Caco-2 (cell line): ENCODE measurements at regions not wholly inside any gene's neighbourhood (a gene's known extent, or its start where the extent isn't known, plus 50 kb on each side); places are given as distances from the start of the nearest gene placed in this dataset.

ENCODE experiments used
- BruUV-seq: library from RNA; stranded (reverse); fragments of 400-500 nt; replicated peaks from 2 replicates; lab custom pipeline; 2021; lab: Mats Ljungman, UMichigan
- CTCF ChIA-PET: fragments of 300-600 bp; sonication (Branson Sonifier 250); formaldehyde crosslinking; loops from one replicate; lab custom pipeline; 2022; ENCODE audit warnings: antibody characterized with exemption; lab: Charles Lee
- POLR2A ChIA-PET: fragments of 300-600 bp; sonication (Branson Sonifier 250); formaldehyde crosslinking; loops from one replicate; lab custom pipeline; 2022; ENCODE audit warnings: antibody characterized with exemption; lab: Charles Lee
- DNase-seq, 2 experiments: peaks; one replicate each; pipeline versions ENCODE4 v3.0.0 to v3.0.0-alpha.2; 2020 to 2022
- H3K27me3 ChIP-seq: replicated peaks from 2 replicates; pipeline ENCODE4 v1.6.0; 2011; ENCODE audit warnings: low read length; ENCODE audit not compliant: control insufficient read depth, insufficient read depth
- H3K36me3 ChIP-seq: 2 replicates; pipeline ENCODE4 v1.5.1; 2011; ENCODE audit warnings: low read length; ENCODE audit not compliant: control insufficient read depth, insufficient read depth
- H3K4me1 ChIP-seq: fragments of 250-450 bp; sonication (Bioruptor Pico); 2 replicates; pipeline ENCODE4 v1.5.1; 2020; ENCODE audit warnings: mild to moderate bottlenecking
- H3K4me3 ChIP-seq: 2 replicates; pipeline ENCODE4 v1.5.1; 2011; ENCODE audit warnings: low read depth, mild to moderate bottlenecking, control low read depth, low read length
- H3K9me3 ChIP-seq: fragments of 250-450 bp; sonication (Bioruptor Pico); 2 replicates; pipeline ENCODE4 v1.5.1; 2020; ENCODE audit warnings: mild to moderate bottlenecking, moderate library complexity
- H3K27ac Mint-ChIP-seq: one replicate; pipeline ENCODE4 v1.8.0; 2022; ENCODE audit warnings: mixed read lengths; ENCODE audit not compliant: unreplicated experiment
- H3K27me3 Mint-ChIP-seq: one replicate; pipeline ENCODE4 v1.8.0; 2022; ENCODE audit warnings: mixed read lengths; ENCODE audit not compliant: insufficient read depth, unreplicated experiment
- H3K36me3 Mint-ChIP-seq: one replicate; pipeline ENCODE4 v1.8.0; 2022; ENCODE audit warnings: mild to moderate bottlenecking, mixed read lengths; ENCODE audit not compliant: insufficient read depth, unreplicated experiment
- H3K4me1 Mint-ChIP-seq: one replicate; pipeline ENCODE4 v1.8.0; 2022; ENCODE audit warnings: low read depth, mixed read lengths; ENCODE audit not compliant: unreplicated experiment
- H3K4me3 Mint-ChIP-seq: one replicate; pipeline ENCODE4 v1.8.0; 2022; ENCODE audit warnings: mild to moderate bottlenecking, moderate library complexity, mixed read lengths; ENCODE audit not compliant: unreplicated experiment
- H3K9me3 Mint-ChIP-seq: one replicate; pipeline ENCODE4 v1.8.0; 2022; ENCODE audit warnings: mixed read lengths; ENCODE audit not compliant: unreplicated experiment
- intact Hi-C: fragments of 100-400 bp; cut with micrococcal nuclease; formaldehyde crosslinking; loops from one replicate; pipeline ENCODE4 v1.10.0; 2022; ENCODE audit not compliant: unreplicated experiment
- TF ChIP-seq, protein P1 (sequence below), 2 experiments: fragments of 200-600 bp in 1 of 2; IDR thresholded peaks; 1 replicate in 1 of 2; 2 replicates in 1 of 2; pipeline versions ENCODE4 v1.5.1 to v1.8.0; 2011 to 2022; ENCODE audit warnings: antibody characterized with exemption in 1 of 2, control low read depth in 1 of 2, inconsistent platforms in 1 of 2, low read depth in 1 of 2, low read length in 1 of 2, mild to moderate bottlenecking in 1 of 2, moderate library complexity in 1 of 2; ENCODE audit not compliant: insufficient read depth in 1 of 2, severe bottlenecking in 1 of 2, unreplicated experiment in 1 of 2

DNA sequence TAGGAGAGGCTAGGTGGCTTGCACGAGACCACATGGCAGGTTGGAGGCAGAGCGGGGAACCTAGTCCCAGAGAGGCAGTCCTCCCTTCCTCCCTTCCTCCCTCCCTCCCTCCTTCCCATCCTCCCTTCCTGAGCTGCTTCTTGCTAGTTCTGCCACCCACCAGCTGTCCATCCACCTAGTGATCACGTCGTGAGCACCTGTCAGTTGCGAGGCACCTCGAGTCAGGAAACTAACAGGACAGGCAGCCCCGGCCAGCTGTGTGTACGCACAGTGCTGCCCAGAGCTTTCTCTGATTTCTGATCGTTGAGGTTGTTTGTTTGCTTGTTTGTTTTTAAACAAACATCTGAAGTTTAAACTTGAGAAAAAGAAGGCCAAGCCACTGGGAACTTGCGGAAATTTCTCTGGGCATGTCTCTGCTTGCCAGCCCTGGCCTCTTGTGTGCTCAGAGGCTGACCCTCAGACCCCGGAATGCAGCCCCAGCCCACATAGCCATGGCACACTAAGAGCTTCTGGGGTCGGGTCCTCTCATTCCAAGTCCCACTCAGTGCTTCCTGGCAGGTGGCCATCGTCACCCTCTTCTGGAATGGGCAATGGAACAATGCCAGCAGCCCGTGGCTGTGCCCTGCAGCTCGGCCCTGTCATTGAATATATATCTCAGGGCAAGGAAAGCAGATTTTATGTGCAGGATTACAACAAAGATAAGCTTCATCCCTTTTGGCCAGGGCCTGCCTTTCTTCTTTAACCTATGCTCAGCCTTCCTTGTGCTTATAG, 174.0 kb downstream of the KATNIP start:
- Histone ChIP-seq H3K4me1 (no peaks in the 10 kb centered on the region), H3K9me3 (no peaks in the 10 kb centered on the region), H3K27me3 (no peaks in the 10 kb centered on the region), H3K36me3 (0 out of 2 replicates have a peak, but pooled peaks cover 1% of the 10 kb centered on the region), H3K4me3 (no peak overlapping the region)
- no peak for DNase-seq
- Mint-ChIP-seq H3K27ac (no peak overlapping the region), H3K4me1 (peaks cover 7% of the 10 kb centered on the region), H3K4me3 (no peak overlapping the region), H3K36me3 (no peaks in the 10 kb centered on the region), H3K9me3 (no peaks in the 10 kb centered on the region), H3K27me3 (no peaks in the 10 kb centered on the region)
- ChIA-PET POLR2A (no interaction called here), CTCF (no interaction called here)
- TF ChIP-seq, protein P1, sequence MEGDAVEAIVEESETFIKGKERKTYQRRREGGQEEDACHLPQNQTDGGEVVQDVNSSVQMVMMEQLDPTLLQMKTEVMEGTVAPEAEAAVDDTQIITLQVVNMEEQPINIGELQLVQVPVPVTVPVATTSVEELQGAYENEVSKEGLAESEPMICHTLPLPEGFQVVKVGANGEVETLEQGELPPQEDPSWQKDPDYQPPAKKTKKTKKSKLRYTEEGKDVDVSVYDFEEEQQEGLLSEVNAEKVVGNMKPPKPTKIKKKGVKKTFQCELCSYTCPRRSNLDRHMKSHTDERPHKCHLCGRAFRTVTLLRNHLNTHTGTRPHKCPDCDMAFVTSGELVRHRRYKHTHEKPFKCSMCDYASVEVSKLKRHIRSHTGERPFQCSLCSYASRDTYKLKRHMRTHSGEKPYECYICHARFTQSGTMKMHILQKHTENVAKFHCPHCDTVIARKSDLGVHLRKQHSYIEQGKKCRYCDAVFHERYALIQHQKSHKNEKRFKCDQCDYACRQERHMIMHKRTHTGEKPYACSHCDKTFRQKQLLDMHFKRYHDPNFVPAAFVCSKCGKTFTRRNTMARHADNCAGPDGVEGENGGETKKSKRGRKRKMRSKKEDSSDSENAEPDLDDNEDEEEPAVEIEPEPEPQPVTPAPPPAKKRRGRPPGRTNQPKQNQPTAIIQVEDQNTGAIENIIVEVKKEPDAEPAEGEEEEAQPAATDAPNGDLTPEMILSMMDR (IDR thresholded peaks at IDR 0.05; ENCODE audit: insufficient read depth in 1 of 2, low read depth in 1 of 2, low read length in 1 of 2, severe bottlenecking in 1 of 2, unreplicated experiment in 1 of 2) = no peak
- no TSS peak for BruUV-seq
- intact Hi-C loops = no loop called here

DNA sequence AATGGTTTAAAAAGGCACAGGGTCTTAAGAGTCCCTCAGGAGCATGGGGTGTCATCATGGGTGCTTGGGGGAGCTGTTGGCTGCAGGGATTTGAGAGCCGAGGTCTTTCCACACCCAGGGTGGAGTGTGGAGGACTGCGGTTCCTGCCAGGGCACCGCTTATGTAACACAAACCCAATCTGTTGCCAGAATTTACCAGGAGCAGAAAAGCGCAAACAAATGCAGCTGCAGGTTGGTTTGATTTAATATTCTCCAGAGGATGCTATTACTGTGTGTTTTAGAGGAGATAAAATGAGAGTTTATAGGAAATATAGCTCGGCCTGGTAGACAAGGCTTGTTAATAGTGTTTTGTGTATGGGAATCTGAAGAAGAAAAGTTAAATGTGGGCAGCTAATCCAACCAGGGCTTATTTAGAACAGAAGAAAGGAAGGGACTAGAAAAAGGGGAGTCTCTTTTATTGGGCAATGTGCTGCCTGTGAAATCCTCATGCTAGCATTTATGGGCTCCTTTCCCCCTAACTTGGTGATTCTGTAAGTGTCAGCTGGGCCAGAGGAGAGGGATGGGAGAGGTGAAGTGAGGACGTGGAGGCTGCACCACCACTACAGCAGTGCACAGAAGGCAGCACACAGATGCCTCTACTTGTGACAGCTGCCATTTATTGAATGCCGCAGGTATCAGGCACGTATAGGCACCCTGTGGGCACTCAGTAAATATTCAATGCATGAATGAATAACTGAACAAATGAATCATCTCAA, 174.7 kb downstream of the KATNIP start:
- no peak overlapping the region for H3K4me3 Mint-ChIP-seq
- CTCF ChIA-PET = no interaction called here
- TF ChIP-seq, protein P1 (IDR thresholded peaks at IDR 0.05; ENCODE audit: insufficient read depth in 1 of 2, low read depth in 1 of 2, low read length in 1 of 2, severe bottlenecking in 1 of 2, unreplicated experiment in 1 of 2) = no peak
- no peaks in the 10 kb centered on the region for H3K36me3 Mint-ChIP-seq
- no peaks in the 10 kb centered on the region for H3K4me1 ChIP-seq
- peaks cover 7% of the 10 kb centered on the region for H3K4me1 Mint-ChIP-seq
- H3K27ac Mint-ChIP-seq = no peak overlapping the region
- H3K36me3 ChIP-seq = 0 out of 2 replicates have a peak, but pooled peaks cover 1% of the 10 kb centered on the region
- no peak for DNase-seq
- intact Hi-C loops = no loop called here
- no TSS peak for BruUV-seq
- H3K9me3 ChIP-seq = no peaks in the 10 kb centered on the region
- H3K27me3 Mint-ChIP-seq = no peaks in the 10 kb centered on the region
- POLR2A ChIA-PET = no interaction called here
- no peak overlapping the region for H3K4me3 ChIP-seq
- no peaks in the 10 kb centered on the region for H3K9me3 Mint-ChIP-seq
- H3K27me3 ChIP-seq = no peaks in the 10 kb centered on the region

DNA sequence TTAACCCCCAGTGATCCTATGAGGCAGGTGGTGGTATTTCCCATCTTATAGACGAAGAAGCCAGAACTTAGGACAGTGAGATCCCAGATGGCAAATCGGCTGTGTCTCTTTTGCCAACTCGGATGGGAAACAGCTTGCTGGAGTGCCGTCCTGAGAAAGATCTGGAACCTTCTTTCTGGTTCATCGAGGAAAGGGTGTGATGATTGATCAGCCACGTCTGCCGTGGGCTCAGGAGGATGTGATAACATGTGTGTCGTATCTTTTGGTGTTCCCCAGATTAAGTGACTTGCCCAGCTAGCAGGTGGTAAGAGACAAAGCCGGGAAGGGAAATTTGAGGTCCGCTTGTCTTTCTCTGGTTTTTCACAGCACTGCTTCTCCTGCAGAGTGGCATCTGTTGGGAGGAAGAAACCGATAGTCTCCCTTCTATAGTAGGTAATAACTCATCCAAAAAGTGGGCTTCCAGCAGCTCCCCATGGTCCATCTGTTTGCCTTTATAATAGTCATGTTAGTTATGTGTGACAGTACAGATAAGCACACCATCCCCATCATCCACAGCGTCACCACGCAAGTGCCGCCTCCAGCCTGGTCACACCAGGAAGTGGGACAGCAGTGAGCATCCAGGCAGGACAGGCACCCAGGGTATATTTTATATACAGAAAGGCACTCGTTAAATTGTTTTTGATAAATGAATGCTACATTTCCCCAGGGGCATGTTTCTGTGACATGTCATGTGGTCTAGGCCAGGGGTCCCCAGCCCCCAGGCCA, 175.5 kb downstream of the KATNIP start:
- H3K4me3 Mint-ChIP-seq = no peak overlapping the region
- Histone ChIP-seq H3K9me3 (no peaks in the 10 kb centered on the region), H3K4me1 (no peaks in the 10 kb centered on the region), H3K4me3 (no peak overlapping the region), H3K27me3 (no peaks in the 10 kb centered on the region), H3K36me3 (0 out of 2 replicates have a peak, but pooled peaks cover 1% of the 10 kb centered on the region)
- ChIA-PET POLR2A (no interaction called here), CTCF (no interaction called here)
- TF ChIP-seq, protein P1 (IDR thresholded peaks at IDR 0.05; ENCODE audit: insufficient read depth in 1 of 2, low read depth in 1 of 2, low read length in 1 of 2, severe bottlenecking in 1 of 2, unreplicated experiment in 1 of 2) = no peak
- intact Hi-C loops = no loop called here
- H3K4me1 Mint-ChIP-seq = peaks cover 7% of the 10 kb centered on the region
- no peak overlapping the region for H3K27ac Mint-ChIP-seq
- H3K36me3 Mint-ChIP-seq = peaks cover 2% of the 10 kb centered on the region
- H3K27me3 Mint-ChIP-seq = no peaks in the 10 kb centered on the region
- DNase-seq = no peak
- H3K9me3 Mint-ChIP-seq = no peaks in the 10 kb centered on the region
- no TSS peak for BruUV-seq
